ENCODE measurements at regions not wholly inside any gene's neighbourhood (a gene's known extent, or its start where the extent isn't known, plus 50 kb on each side); places are given as distances from the start of the nearest gene placed in this dataset.

GRCh38 chr10:131681122-131681521 is 219.7 kb upstream of the PPP2R2D start:
- 62% methylated on average over 7 of the region's 7 CpGs for WGBS (ENCODE audit: low lambda C conversion rate, missing lambda C conversion rate)
- no peaks in the 10 kb centered on the region for H3K27me3 ChIP-seq
- H2AFZ ChIP-seq: no peak overlapping the region
- TF ChIP-seq EZH2phosphoT487 (IDR thresholded peaks at IDR 0.05; ENCODE audit: low read depth, severe bottlenecking, unreplicated experiment) (no peak), CTCF (IDR thresholded peaks at IDR 0.05; ENCODE audit: poor library complexity) (no peak), EZH2 (IDR thresholded peaks at IDR 0.05; ENCODE audit: borderline replicate concordance) (no peak)
- no peaks in the 10 kb centered on the region for H4K20me1 ChIP-seq (ENCODE audit: insufficient read depth, poor library complexity, severe bottlenecking)
- no peaks in the 10 kb centered on the region for H3K79me2 ChIP-seq
- no peaks in the 10 kb centered on the region for H3K4me1 ChIP-seq (ENCODE audit: insufficient read depth)
- no peak overlapping the region for H3K4me2 ChIP-seq
- DNase-seq (ENCODE audit: low spot score): no peak
- no peak overlapping the region for H3K27ac ChIP-seq
- no peaks in the 10 kb centered on the region for H3K9me3 ChIP-seq (ENCODE audit: low read depth)
- H3K36me3 ChIP-seq (replicated peaks; ENCODE audit: insufficient read depth, low read depth): no peaks in the 10 kb centered on the region
- H3K9me2 ChIP-seq (replicated peaks; ENCODE audit: insufficient read depth): no peaks in the 10 kb centered on the region
- H3K4me3 ChIP-seq: no peak overlapping the region

GRCh38 chr10:131681656-131682055 is 219.2 kb upstream of the PPP2R2D start:
- Histone ChIP-seq H2AFZ (no peak overlapping the region), H3K27ac (no peak overlapping the region), H3K9me3 (ENCODE audit: low read depth) (no peaks in the 10 kb centered on the region), H3K79me2 (no peaks in the 10 kb centered on the region), H3K4me2 (no peak overlapping the region), H3K4me1 (ENCODE audit: insufficient read depth) (no peaks in the 10 kb centered on the region), H4K20me1 (ENCODE audit: insufficient read depth, poor library complexity, severe bottlenecking) (no peaks in the 10 kb centered on the region), H3K4me3 (no peak overlapping the region), H3K9me2 (replicated peaks; ENCODE audit: insufficient read depth) (no peaks in the 10 kb centered on the region), H3K36me3 (replicated peaks; ENCODE audit: insufficient read depth, low read depth) (no peaks in the 10 kb centered on the region), H3K27me3 (no peaks in the 10 kb centered on the region)
- 91% methylated on average over 12 of the region's 12 CpGs for WGBS (ENCODE audit: low lambda C conversion rate, missing lambda C conversion rate)
- no peak for DNase-seq (ENCODE audit: low spot score)
- no peak for TF ChIP-seq EZH2 (IDR thresholded peaks at IDR 0.05; ENCODE audit: borderline replicate concordance)
- no peak for TF ChIP-seq EZH2phosphoT487 (IDR thresholded peaks at IDR 0.05; ENCODE audit: low read depth, severe bottlenecking, unreplicated experiment)
- no peak for TF ChIP-seq CTCF (IDR thresholded peaks at IDR 0.05; ENCODE audit: poor library complexity)

- Histone ChIP-seq H3K9me2 (replicated peaks; ENCODE audit: insufficient read depth) (no peaks in the 10 kb centered on the region), H3K36me3 (replicated peaks; ENCODE audit: insufficient read depth, low read depth) (no peaks in the 10 kb centered on the region), H3K4me3 (no peak overlapping the region), H3K9me3 (ENCODE audit: low read depth) (no peaks in the 10 kb centered on the region), H2AFZ (no peak overlapping the region), H4K20me1 (ENCODE audit: insufficient read depth, poor library complexity, severe bottlenecking) (no peaks in the 10 kb centered on the region), H3K4me2 (no peak overlapping the region), H3K27ac (no peak overlapping the region), H3K27me3 (no peaks in the 10 kb centered on the region), H3K79me2 (no peaks in the 10 kb centered on the region), H3K4me1 (ENCODE audit: insufficient read depth) (no peaks in the 10 kb centered on the region)
- 92% methylated on average over 20 of the region's 20 CpGs for WGBS (ENCODE audit: low lambda C conversion rate, missing lambda C conversion rate)
- DNase-seq (ENCODE audit: low spot score): no peak
- no peak for TF ChIP-seq EZH2 (IDR thresholded peaks at IDR 0.05; ENCODE audit: borderline replicate concordance)
- TF ChIP-seq EZH2phosphoT487 (IDR thresholded peaks at IDR 0.05; ENCODE audit: low read depth, severe bottlenecking, unreplicated experiment): no peak
- TF ChIP-seq CTCF (IDR thresholded peaks at IDR 0.05; ENCODE audit: poor library complexity): no peak
Measured at GRCh38 chr10:131682271-131682962, 218.4 kb upstream of the PPP2R2D start.
